ENCODE measurements at regions not wholly inside any gene's neighbourhood (a gene's known extent, or its start where the extent isn't known, plus 50 kb on each side); places are given as distances from the start of the nearest gene placed in this dataset.

DNA sequence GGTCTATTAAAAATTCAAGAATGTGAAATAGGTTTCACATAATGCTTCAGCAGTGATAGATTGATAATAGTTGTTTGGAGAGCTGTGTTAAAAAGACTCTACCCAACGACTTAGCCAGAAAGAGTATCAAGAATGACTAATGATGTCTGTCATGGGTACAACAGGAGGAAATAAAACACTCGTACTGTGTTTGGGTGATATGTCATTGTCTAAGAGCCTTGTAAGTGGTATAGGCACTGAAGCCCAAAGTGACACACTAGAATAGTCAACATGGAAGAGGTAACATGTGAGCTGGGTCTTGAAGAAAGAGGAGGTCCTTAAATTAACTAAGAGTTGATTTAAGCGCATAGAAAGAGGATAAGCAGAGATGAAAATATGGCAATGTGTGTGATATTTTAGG is 471.8 kb upstream of the MAN1A1 start:
- no peak for TF ChIP-seq POLR2A (IDR thresholded peaks at IDR 0.05)
- TF ChIP-seq, protein P1, sequence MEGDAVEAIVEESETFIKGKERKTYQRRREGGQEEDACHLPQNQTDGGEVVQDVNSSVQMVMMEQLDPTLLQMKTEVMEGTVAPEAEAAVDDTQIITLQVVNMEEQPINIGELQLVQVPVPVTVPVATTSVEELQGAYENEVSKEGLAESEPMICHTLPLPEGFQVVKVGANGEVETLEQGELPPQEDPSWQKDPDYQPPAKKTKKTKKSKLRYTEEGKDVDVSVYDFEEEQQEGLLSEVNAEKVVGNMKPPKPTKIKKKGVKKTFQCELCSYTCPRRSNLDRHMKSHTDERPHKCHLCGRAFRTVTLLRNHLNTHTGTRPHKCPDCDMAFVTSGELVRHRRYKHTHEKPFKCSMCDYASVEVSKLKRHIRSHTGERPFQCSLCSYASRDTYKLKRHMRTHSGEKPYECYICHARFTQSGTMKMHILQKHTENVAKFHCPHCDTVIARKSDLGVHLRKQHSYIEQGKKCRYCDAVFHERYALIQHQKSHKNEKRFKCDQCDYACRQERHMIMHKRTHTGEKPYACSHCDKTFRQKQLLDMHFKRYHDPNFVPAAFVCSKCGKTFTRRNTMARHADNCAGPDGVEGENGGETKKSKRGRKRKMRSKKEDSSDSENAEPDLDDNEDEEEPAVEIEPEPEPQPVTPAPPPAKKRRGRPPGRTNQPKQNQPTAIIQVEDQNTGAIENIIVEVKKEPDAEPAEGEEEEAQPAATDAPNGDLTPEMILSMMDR (IDR thresholded peaks at IDR 0.05): no peak

Measured in tibial nerve (tissue), 3 donors.